DMS 273 (cell line): ENCODE measurements at regions not wholly inside any gene's neighbourhood (a gene's known extent, or its start where the extent isn't known, plus 50 kb on each side); places are given as distances from the start of the nearest gene placed in this dataset.

Source experiments
- DNase-seq: peaks from one replicate; lab custom pipeline; 2025; ENCODE audit not compliant: unreplicated experiment; lab: John Stamatoyannopoulos, UW

DNA sequence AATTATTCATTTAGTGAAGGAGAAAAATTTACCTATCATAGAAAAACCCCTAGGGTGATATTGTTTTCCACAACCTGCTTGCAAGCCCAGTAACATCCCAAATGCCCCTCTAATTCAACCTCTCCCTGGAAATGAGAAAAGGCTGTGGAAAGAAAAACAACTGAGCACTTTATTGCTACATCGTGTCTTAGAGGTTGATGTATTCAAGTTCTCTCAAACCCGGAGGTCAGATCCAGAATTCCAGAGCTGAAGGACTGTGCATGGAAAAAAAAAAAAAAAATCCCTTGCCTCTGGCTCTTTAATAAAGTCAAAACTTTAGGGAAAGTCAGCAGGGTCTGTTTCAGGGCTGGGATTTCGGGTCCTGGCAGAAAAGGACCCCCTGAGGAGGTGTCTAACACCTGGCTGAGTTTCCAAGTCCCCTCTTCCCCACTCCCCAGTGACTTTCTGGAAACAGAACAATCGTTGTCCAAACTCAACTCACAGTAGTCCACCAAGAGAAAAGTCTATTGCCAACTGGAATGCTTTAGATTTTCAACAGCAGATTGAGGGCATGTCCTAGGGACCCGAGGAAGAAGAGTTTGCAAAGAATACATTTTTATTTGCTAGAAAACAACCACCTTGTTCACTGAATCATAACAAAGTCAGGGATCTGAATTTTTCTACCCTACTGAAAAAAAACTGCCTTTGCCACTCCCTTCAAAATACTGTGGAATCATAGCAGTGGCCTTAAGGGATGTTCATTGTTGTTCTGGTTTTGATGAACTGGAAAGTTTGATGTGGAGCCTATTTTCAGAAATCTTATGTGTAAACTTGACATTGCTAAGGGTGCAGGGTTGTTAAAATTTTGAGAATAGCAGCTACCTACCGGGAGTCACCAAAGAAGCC lies 207.5 kb upstream of the ADAMTS9 start:
- DNase-seq = peak; percentile 3

GRCh38 chr3:64894006-64894405 lies 206.2 kb upstream of the ADAMTS9 start:
- no peak for DNase-seq

- DNase-seq = no peak
Measured at GRCh38 chr3:64892671-64893309, 205.0 kb upstream of the ADAMTS9 start.

GRCh38 chr3:64891021-64891420 lies 203.2 kb upstream of the ADAMTS9 start:
- DNase-seq = peak; percentile 36

DNA sequence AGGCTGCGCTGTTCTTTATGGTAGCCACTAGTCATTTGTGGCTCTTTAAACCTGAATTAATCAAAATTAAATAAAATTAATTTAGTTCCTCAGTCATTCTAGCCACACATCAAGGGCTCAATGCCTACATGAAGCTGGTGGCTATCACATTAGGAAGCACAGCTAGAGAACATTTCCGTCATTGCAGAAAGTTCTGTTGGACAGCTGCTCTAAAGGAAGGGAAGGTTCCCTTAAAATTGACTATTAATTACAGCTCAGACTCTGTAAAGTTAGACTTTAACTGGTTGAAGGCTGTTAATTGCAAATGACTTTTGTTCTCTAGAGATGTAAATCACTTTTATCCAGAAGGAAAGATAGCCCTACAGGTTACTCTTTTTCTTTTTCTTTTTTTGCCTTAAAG lies 202.7 kb upstream of the ADAMTS9 start:
- no peak for DNase-seq

DNA sequence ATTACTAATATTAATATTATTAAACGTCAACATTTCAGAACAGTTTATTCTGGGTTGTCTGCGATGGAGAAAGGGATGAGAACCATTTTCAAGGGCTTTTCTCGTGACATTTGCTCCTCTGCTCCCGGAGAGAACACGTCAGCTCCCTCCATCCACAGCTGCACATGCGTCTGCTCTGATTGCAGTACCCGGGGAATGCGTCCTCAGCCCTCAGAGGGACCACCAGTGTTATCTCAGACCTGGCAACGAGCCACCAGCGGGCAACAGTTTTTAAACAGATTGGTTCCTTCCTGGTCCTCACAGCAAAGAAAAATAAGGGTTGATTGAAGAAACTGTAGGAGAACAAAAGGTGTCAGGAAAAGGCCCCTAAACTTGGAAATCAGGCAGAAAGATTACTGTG lies 202.2 kb upstream of the ADAMTS9 start:
- peak; percentile 10 for DNase-seq

DNA sequence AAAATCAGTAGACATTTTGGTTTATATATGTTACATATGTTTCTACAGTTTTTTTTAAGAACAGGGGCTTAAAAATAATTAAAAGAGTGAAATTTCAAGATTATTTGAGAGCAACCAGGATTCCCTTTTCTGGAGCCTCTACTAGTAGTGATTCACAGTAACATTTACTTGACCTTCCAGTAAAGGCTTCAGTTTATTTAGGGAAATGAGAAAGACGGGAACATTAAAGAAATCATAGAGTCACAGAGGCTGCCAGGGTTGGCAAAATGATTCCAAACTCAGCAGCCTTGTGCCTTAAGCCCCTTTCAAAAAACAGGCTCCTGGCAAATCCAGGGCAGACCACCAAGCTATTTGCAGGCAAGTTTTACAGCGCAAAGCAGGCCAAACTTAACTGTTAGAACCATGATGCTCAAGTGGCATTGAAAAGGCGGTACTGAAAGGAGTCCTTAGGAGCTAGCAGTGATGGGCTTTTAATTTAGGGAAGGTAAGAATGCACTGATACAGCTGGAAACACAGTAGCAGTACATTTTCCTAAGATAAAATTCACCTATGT lies 201.1 kb upstream of the ADAMTS9 start:
- DNase-seq = no peak

- no peak for DNase-seq
Measured at GRCh38 chr3:64888165-64888564, 200.4 kb upstream of the ADAMTS9 start.

GRCh38 chr3:64885055-64885454 lies 197.3 kb upstream of the ADAMTS9 start:
- no peak for DNase-seq

DNA sequence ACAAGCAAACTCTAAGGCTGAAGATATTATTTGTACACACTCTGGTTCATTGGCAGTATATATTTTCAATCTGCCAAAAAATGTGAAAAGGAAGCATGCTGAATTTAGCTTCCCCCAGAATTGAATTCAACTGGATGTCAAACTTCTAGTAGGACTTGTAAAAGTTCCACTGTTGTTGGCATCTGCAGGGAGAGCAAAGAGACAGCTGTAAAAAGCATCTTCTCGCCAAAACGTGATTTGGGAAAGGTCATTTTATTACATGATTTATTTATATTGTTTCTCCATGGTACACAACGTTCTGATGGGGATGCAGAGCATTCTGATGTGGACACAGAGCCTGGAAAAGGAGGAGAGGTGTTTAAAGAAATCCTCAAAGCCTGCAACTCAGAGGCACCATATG lies 196.7 kb upstream of the ADAMTS9 start:
- DNase-seq = no peak

DNA sequence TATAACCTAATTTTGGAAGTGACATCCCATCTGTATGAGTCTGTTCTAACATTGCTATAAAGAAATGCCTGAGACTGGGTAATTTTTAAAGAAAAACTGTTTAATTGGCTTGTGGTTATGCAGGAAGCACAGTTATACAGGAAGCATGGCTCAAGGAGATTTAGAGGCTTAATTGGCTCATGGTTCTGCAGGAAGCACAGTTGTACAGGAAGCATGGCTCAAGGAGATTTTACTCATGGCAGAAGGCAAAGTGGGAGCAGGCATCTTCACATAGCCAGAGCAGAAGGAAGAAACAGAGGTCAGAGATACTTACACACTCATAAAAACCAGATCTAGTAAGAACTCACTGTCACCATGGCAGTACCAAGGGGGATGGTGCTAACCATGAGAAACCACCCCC lies 193.1 kb upstream of the ADAMTS9 start:
- DNase-seq = no peak

DNA sequence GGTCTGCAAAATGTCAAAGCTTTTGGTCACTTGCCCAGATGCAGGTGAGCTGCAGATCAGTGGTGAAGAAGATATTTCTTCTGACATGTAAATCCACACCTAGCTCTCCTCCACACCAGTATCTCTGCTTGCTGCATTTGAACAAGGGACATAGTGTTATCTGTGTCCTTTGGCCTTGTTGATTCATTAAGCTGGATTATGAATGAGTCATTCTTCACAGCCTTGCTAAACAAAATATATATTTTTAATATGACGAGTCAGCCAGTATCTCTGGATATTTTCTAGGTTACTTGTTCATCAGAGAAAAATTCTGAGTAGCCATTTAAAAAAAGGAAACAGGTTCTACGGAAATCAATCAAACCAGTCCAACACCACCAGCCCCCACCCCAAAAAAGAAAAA lies 190.6 kb upstream of the ADAMTS9 start:
- DNase-seq = no peak

DNA sequence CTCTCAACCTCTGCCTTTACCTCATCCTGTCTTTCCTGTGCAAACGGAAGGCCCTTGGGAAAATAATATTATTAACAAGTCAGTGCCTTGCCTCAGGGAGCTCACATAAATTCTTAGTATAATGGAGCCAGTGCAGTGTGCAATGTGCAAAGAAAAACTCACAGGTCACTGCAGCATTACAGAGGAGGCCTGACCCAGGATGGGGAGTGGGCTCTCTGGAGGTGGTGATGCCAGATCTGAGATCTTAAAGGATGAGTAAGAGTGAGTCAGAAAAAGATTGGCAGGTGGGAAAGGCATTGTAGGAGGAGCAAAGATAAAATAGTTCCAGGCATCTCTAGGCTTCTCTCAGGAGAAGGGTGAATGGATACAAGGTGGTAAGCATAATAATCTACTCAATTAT lies 185.6 kb upstream of the ADAMTS9 start:
- no peak for DNase-seq

- DNase-seq = no peak
Measured at GRCh38 chr3:64872345-64872744, 184.5 kb upstream of the ADAMTS9 start.

GRCh38 chr3:64871834-64872249 lies 184.0 kb upstream of the ADAMTS9 start:
- no peak for DNase-seq

DNA sequence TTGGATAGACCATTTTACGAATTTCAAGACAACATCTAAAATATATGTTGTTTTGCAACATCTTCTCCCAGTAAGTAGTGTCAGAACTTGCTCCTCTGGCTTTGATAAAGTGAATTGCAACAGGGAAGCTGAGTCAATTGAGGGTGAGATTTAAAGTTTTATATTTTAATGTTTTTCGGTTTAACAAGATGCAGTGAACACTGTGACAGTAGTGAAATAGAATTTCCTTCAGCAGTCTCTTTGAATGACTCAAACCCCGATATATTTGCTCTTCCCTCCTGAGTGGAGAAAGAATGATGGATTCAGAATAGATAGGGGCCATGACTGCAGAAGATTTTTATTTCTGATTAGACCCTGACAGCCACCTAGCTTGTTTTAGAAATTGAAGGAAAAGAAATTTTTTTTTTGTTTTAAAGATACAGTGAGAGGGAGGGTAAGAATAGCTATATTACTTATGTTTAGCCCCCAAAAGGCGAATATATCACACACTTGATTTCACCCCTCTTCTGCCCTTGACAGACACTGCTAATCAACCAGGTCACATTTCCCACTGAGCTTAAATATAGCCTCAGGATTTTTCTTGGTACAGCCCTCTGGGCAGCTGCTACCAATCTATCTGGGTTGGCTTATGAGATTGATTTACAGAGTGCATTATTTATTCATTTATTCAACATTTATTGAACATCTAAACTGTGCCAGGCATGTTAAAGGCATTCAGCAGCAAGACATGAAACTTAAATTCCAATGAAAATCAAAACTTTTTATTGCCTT lies 183.3 kb upstream of the ADAMTS9 start:
- DNase-seq = no peak

DNA sequence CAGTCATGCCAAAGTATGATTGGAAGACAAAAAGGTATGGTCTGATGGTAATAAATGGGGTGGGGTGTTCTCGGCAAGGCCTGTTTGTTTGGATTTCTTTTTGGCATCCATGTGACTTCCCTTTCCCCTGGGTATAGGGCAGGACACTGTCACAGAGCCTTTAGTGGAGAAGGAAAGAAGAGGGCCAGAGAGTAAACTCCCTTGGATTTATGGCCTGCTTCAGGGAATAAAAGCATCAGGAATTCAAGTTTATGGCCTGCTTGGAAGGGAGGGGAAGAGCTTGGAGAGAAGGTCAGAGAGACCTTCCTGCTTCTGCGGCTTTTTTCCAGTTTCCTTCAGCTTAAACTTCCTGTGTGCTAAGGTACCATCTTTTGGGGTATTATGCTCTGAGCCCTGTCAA lies 179.4 kb upstream of the ADAMTS9 start:
- DNase-seq = no peak

GRCh38 chr3:64865839-64866570 lies 178.2 kb upstream of the ADAMTS9 start:
- no peak for DNase-seq

DNA sequence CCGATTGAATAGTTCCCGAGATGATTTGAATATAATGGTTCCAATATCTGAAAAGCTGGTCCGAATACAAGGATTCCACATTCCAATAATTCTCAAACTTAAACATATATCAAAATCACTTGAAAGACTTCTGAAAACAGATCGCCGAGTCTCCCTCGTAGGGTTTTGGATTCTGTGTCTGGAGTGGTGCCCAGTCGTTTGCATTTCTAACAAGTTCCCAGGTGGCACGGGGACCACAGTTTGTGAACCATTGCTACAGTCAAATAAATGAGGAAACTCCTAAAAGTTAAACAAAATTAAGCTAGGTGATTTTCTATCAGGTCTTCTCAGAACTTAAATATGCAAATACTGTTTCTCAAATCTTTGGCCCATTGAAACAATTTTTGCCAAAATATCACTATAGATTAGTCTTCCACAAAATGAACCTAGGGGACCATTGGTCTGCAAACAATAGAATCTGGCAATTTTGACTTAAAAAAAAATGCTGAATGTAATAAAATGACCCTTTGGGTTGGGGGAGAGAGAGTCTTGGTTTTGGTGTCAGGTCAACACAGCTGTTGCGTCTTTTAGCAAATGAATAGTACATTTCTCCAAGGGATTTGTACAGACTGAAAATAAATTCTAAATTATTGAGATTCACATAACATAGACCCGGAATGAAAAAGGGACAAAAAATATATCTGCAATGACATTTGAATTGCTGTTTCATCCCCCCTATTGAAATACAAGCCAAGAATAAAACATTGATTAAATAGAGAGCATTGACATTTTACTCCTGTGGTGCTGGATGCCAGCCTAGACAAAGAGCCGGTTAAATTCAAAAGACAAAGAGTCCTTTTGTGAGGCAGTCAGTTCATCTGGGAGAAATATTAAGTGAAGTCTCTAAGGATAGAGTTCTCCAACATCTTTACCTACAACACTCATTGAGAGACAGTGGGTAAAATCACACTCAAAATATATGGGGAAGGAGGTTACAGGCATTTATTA lies 175.7 kb upstream of the ADAMTS9 start:
- no peak for DNase-seq

- DNase-seq = no peak
Measured at GRCh38 chr3:64861684-64862083, 173.9 kb upstream of the ADAMTS9 start.
